Lung (tissue), 11 donors: ENCODE measurements at regions not wholly inside any gene's neighbourhood (a gene's known extent, or its start where the extent isn't known, plus 50 kb on each side); places are given as distances from the start of the nearest gene placed in this dataset.

Experiments
- ATAC-seq: fragments of 200-7000 bp; cut with Tn5 transposase; one replicate; pipeline ENCODE4 v1.9.1; 2020; ENCODE audit warnings: moderate number of reproducible peaks; ENCODE audit not compliant: insufficient read depth, low FRiP score
- DNase-seq, 3 donors: peaks; one replicate each; pipeline ENCODE4 v3.0.0-alpha.2; 2013 to 2017
- H3K27ac ChIP-seq, 2 donors: one replicate each; pipeline ENCODE4 v1.5.1; 2013; ENCODE audit warnings: mild to moderate bottlenecking in 2 of 2, moderate library complexity in 2 of 2, control low read depth in 1 of 2, inconsistent platforms in 1 of 2, low read depth in 1 of 2, low read length in 1 of 2
- H3K27me3 ChIP-seq, 3 donors: one replicate each; pipeline ENCODE4 v1.5.1; 2013; ENCODE audit warnings: low read length in 2 of 3; ENCODE audit not compliant: control insufficient read depth in 3 of 3, insufficient read depth in 3 of 3
- H3K36me3 ChIP-seq, 4 donors: one replicate each; pipeline ENCODE4 v1.5.1; 2013; ENCODE audit warnings: low read length in 4 of 4, mild to moderate bottlenecking in 1 of 4, moderate library complexity in 1 of 4; ENCODE audit not compliant: control insufficient read depth in 4 of 4, insufficient read depth in 4 of 4
- H3K4me1 ChIP-seq, 5 donors: one replicate each; pipeline ENCODE4 v1.5.1; 2013; ENCODE audit warnings: low read length in 5 of 5, mild to moderate bottlenecking in 2 of 5, moderate library complexity in 1 of 5; ENCODE audit not compliant: control insufficient read depth in 5 of 5, insufficient read depth in 5 of 5
- H3K4me3 ChIP-seq: one replicate; pipeline ENCODE4 v1.5.1; 2013; ENCODE audit warnings: mild to moderate bottlenecking, control low read depth, moderate library complexity
- H3K9ac ChIP-seq, 2 donors: one replicate each; pipeline ENCODE4 v1.5.1; 2013; ENCODE audit warnings: low read length in 2 of 2, control low read depth in 1 of 2; ENCODE audit not compliant: insufficient read depth in 1 of 2
- H3K9me3 ChIP-seq, 4 donors: one replicate each; pipeline ENCODE4 v1.5.1; 2013; ENCODE audit warnings: low read length in 3 of 4, mild to moderate bottlenecking in 1 of 4, moderate library complexity in 1 of 4; ENCODE audit not compliant: control insufficient read depth in 4 of 4, insufficient read depth in 3 of 4
- WGBS, 2 donors: extraction: QIAGEN DNeasy Blood & Tissue Kit; methylation state at CpG; one replicate each; pipeline ENCODE4 v1.1.7; 2013; 5-methylcytosine and 5-hydroxymethylcytosine counted together
- TF ChIP-seq, protein P1 (sequence below): IDR thresholded peaks from 2 replicates; pipeline ENCODE4 v1.5.1; 2012; ENCODE audit warnings: mild to moderate bottlenecking; ENCODE audit errors: control extremely low read depth, extremely low read depth
- donor health status: control.
- donor health status: control.
- donor health status: Bipolar disorder and iron deficiency.
- donor health status: healthy.
- donor health status: DM: yes; HTN: yes; CAD: no.

DNA sequence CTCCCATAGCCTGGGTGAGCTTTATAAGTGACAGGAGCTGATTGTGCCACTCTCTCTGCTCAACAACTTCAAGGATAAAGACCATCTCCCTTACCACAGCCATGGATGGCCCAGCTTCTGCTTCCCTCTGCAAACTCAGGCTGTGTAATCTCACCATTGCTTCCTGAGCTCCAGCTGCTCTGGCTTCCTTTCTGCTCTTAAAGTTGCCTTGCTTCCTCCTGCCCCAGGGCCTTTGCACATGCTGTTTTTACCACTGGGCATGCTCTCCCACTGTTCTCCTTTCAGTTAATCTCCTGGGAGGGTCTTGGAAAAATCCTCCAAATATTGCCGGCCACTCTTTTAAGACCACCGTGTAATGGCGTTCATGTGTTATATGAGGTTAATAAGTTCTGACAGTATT is 265.1 kb upstream of the C16orf82 start:
- ATAC-seq (no peak), DNase-seq (no peak)
- no peaks in the 10 kb centered on the region for H3K36me3 ChIP-seq
- peaks cover 0 to 6% (median 0%) of the 10 kb centered on the region in 4 donors for H3K9me3 ChIP-seq
- no peaks in the 10 kb centered on the region for H3K27me3 ChIP-seq
- TF ChIP-seq, protein P1, sequence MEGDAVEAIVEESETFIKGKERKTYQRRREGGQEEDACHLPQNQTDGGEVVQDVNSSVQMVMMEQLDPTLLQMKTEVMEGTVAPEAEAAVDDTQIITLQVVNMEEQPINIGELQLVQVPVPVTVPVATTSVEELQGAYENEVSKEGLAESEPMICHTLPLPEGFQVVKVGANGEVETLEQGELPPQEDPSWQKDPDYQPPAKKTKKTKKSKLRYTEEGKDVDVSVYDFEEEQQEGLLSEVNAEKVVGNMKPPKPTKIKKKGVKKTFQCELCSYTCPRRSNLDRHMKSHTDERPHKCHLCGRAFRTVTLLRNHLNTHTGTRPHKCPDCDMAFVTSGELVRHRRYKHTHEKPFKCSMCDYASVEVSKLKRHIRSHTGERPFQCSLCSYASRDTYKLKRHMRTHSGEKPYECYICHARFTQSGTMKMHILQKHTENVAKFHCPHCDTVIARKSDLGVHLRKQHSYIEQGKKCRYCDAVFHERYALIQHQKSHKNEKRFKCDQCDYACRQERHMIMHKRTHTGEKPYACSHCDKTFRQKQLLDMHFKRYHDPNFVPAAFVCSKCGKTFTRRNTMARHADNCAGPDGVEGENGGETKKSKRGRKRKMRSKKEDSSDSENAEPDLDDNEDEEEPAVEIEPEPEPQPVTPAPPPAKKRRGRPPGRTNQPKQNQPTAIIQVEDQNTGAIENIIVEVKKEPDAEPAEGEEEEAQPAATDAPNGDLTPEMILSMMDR: no peak
- 93 to 97% methylated on average over 3 of the region's 3 CpGs for WGBS, 2 donors
- H3K4me1 ChIP-seq: no peaks in the 10 kb centered on the region
- no peak overlapping the region for H3K4me3 ChIP-seq
- no peak overlapping the region for H3K27ac ChIP-seq
- H3K9ac ChIP-seq: no peak overlapping the region

DNA sequence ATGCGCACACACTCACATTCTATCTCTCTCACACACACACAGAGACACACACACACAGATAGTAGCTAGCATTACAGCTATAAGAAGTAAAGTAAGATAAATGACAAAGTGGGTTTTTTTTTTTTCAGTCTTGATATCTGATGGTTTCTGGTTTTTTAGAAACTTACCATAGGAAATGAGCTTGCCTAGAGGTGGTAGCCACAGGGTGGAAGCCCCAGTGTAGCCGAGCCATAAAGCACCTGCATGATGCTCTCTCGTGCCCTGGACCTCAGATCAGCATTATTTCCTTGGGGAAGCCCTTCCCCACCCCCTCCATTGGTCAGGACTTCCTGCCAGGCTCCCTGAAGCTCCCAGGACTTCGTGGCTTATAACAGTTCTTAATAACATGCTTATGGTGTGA is 264.3 kb upstream of the C16orf82 start:
- Histone ChIP-seq H3K9ac (no peak overlapping the region), H3K4me3 (no peak overlapping the region), H3K27me3 (no peaks in the 10 kb centered on the region), H3K27ac (no peak overlapping the region), H3K4me1 (no peaks in the 10 kb centered on the region), H3K36me3 (no peaks in the 10 kb centered on the region), H3K9me3 (peaks cover 0 to 6% (median 0%) of the 10 kb centered on the region in 4 donors)
- ATAC-seq (no peak), DNase-seq (no peak)
- WGBS, 2 donors: 26 to 48% methylated on average over 4 of the region's 4 CpGs
- TF ChIP-seq, protein P1: no peak

DNA sequence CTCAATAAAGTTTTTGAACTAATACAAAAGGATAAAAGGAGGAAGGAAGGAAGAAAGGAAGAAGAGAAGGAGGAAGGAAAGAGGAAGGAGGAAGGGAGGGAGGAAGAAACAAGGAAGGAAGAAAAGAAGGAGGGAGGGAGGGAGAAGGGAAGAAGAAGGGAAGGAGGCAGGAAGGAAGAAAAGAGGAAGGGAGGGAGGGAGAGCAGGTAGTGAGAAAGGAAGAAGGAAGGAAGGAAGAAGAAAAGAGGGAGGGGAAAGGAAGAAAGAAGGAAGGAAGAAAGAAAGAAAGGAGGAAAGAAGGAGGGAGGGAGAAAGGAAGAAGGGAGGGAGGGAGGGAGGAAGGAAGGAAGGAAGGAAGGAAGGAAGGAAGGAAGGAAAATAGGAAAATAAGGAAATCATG is 263.8 kb upstream of the C16orf82 start:
- Histone ChIP-seq H3K27me3 (no peaks in the 10 kb centered on the region), H3K9ac (no peak overlapping the region)
- TF ChIP-seq, protein P1: no peak

DNA sequence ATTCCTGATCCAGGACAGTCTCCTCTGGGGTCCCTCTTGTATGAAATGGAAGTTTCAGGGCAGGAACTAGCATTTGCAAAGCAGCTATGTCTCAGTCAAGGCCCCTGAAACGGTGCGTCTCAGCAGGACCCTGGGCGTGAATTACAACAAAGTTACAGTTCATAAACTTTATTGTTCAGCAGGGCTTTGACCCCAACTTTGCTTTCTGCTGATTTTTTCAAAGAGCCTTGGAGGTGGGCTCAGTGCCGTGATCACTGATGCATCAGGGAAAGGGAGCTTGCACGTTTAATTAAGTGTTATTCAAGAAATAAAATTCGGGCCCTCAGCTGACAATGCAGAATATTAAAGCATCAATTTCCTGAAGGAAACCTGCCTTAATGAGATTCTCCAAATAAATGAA is 260.1 kb upstream of the C16orf82 start:
- Histone ChIP-seq H3K9me3 (peaks cover 0 to under 1% (median 0%) of the 10 kb centered on the region in 4 donors), H3K4me3 (no peak overlapping the region), H3K4me1 (no peaks in the 10 kb centered on the region), H3K9ac (no peak overlapping the region), H3K27ac (no peak overlapping the region), H3K27me3 (no peaks in the 10 kb centered on the region), H3K36me3 (no peaks in the 10 kb centered on the region)
- no peak for ATAC-seq
- TF ChIP-seq, protein P1: no peak
- DNase-seq: no peak
- WGBS, 2 donors: 81 to 92% methylated on average over 6 of the region's 6 CpGs

More for the DNA sequence above, 263.8 kb upstream of the C16orf82 start:
- no peaks in the 10 kb centered on the region for H3K36me3 ChIP-seq
- H3K4me1 ChIP-seq: no peaks in the 10 kb centered on the region
- H3K27ac ChIP-seq: no peak overlapping the region
- H3K4me3 ChIP-seq: no peak overlapping the region
- DNase-seq (no peak), ATAC-seq (no peak)
- peaks cover 0 to 6% (median 0%) of the 10 kb centered on the region in 4 donors for H3K9me3 ChIP-seq
